ENCODE measurements at regions not wholly inside any gene's neighbourhood (a gene's known extent, or its start where the extent isn't known, plus 50 kb on each side); places are given as distances from the start of the nearest gene placed in this dataset.
"Not testable (repeated sequence)": the region's sequence is repeated elsewhere in the genome, so short reads cannot be mapped to it uniquely, and the experiment has no call there.

- intact Hi-C loops (cut with micrococcal nuclease) = no loop called here
These were observed 139.4 kb upstream of the TENT5A start for GRCh38 chr6:81891874-81892273.

GRCh38 chr6:81890846-81891245 lies 138.4 kb upstream of the TENT5A start:
- TF ChIP-seq EZH2 (IDR thresholded peaks at IDR 0.05; ENCODE audit: low read length, unreplicated experiment) = no peak
- TF ChIP-seq EZH2phosphoT487 (IDR thresholded peaks at IDR 0.05; ENCODE audit: borderline replicate concordance, low read length) = no peak
- TF ChIP-seq CTCF (conservative IDR thresholded peaks at IDR 0.05; ENCODE audit: low read depth, low read length) = no peak
- no peak overlapping the region for H3K4me2 ChIP-seq (ENCODE audit: low read length)
- BruUV-seq (replicated peaks) = no TSS peak

More at GRCh38 chr6:81891874-81892273, 139.4 kb upstream of the TENT5A start:
- H3K27me3 ChIP-seq (ENCODE audit: low read length) = no peaks in the 10 kb centered on the region
- H4K20me1 ChIP-seq (ENCODE audit: low read length) = no peaks in the 10 kb centered on the region
- DNase-seq (no peak), ATAC-seq (no peak)
- no peaks in the 10 kb centered on the region for H3K9me3 ChIP-seq (ENCODE audit: low read length)
- H3K9ac ChIP-seq (ENCODE audit: low read length) = no peak overlapping the region
- no peak overlapping the region for H3K27ac ChIP-seq (ENCODE audit: low read length)
- no peaks in the 10 kb centered on the region for H3K79me2 ChIP-seq (ENCODE audit: low read length)
- BruUV-seq (replicated peaks) = no TSS peak
- ChIA-PET POLR2A (ENCODE audit: unreplicated experiment) (no interaction called here), CTCF (no interaction called here)
- H3K36me3 ChIP-seq (ENCODE audit: low read depth, low read length) = no peaks in the 10 kb centered on the region
- peaks cover 16% of the 10 kb centered on the region for H3K4me1 ChIP-seq (ENCODE audit: insufficient read depth, low read length)
- no peak overlapping the region for H3K4me2 ChIP-seq (ENCODE audit: low read length)
- H3F3A ChIP-seq (ENCODE audit: low read length, unreplicated experiment) = no peaks in the 10 kb centered on the region
- no peaks in the 10 kb centered on the region for H3K9me2 ChIP-seq (replicated peaks; ENCODE audit: low read length)
- H3K4me3 ChIP-seq (ENCODE audit: low read length) = no peak overlapping the region
- no peak overlapping the region for H2AFZ ChIP-seq (ENCODE audit: low read length)
- TF ChIP-seq CTCF (conservative IDR thresholded peaks at IDR 0.05; ENCODE audit: low read depth, low read length) (no peak), EZH2 (IDR thresholded peaks at IDR 0.05; ENCODE audit: low read length, unreplicated experiment) (no peak), EZH2phosphoT487 (IDR thresholded peaks at IDR 0.05; ENCODE audit: borderline replicate concordance, low read length) (no peak)

GRCh38 chr6:81889377-81890053 lies 137.0 kb upstream of the TENT5A start:
- Histone ChIP-seq H3K36me3 (ENCODE audit: low read depth, low read length) (no peaks in the 10 kb centered on the region), H3K4me1 (ENCODE audit: insufficient read depth, low read length) (no peaks in the 10 kb centered on the region), H4K20me1 (ENCODE audit: low read length) (no peaks in the 10 kb centered on the region), H3F3A (ENCODE audit: low read length, unreplicated experiment) (no peaks in the 10 kb centered on the region), H3K9ac (ENCODE audit: low read length) (no peak overlapping the region), H3K27me3 (ENCODE audit: low read length) (no peaks in the 10 kb centered on the region), H3K27ac (ENCODE audit: low read length) (no peak overlapping the region), H3K9me3 (ENCODE audit: low read length) (no peaks in the 10 kb centered on the region), H3K9me2 (replicated peaks; ENCODE audit: low read length) (no peaks in the 10 kb centered on the region), H2AFZ (ENCODE audit: low read length) (no peak overlapping the region), H3K4me3 (ENCODE audit: low read length) (no peak overlapping the region), H3K4me2 (ENCODE audit: low read length) (no peak overlapping the region), H3K79me2 (ENCODE audit: low read length) (no peaks in the 10 kb centered on the region)
- TF ChIP-seq CTCF (conservative IDR thresholded peaks at IDR 0.05; ENCODE audit: low read depth, low read length) (no peak), EZH2 (IDR thresholded peaks at IDR 0.05; ENCODE audit: low read length, unreplicated experiment) (no peak), EZH2phosphoT487 (IDR thresholded peaks at IDR 0.05; ENCODE audit: borderline replicate concordance, low read length) (no peak)
- no peak for DNase-seq
- ChIA-PET CTCF (no interaction called here), POLR2A (ENCODE audit: unreplicated experiment) (no interaction called here)
- ATAC-seq = no peak
- intact Hi-C loops (cut with micrococcal nuclease) = no loop called here
- BruUV-seq (replicated peaks) = no TSS peak

More at GRCh38 chr6:81890846-81891245, 138.4 kb upstream of the TENT5A start:
- Histone ChIP-seq H3K36me3 (ENCODE audit: low read depth, low read length) (no peaks in the 10 kb centered on the region), H3K4me3 (ENCODE audit: low read length) (no peak overlapping the region), H3K4me1 (ENCODE audit: insufficient read depth, low read length) (peaks cover 9% of the 10 kb centered on the region), H4K20me1 (ENCODE audit: low read length) (no peaks in the 10 kb centered on the region), H3K9ac (ENCODE audit: low read length) (no peak overlapping the region), H3K9me3 (ENCODE audit: low read length) (no peaks in the 10 kb centered on the region), H3K27me3 (ENCODE audit: low read length) (no peaks in the 10 kb centered on the region), H2AFZ (ENCODE audit: low read length) (no peak overlapping the region), H3K9me2 (replicated peaks; ENCODE audit: low read length) (no peaks in the 10 kb centered on the region), H3F3A (ENCODE audit: low read length, unreplicated experiment) (no peaks in the 10 kb centered on the region), H3K79me2 (ENCODE audit: low read length) (no peaks in the 10 kb centered on the region), H3K27ac (ENCODE audit: low read length) (no peak overlapping the region)
- ATAC-seq = no peak
- intact Hi-C loops (cut with micrococcal nuclease) = no loop called here
- ChIA-PET CTCF (no interaction called here), POLR2A (ENCODE audit: unreplicated experiment) (no interaction called here)
- DNase-seq = no peak

GRCh38 chr6:81886909-81887308 lies 134.4 kb upstream of the TENT5A start:
- H3K9me2 ChIP-seq (replicated peaks; ENCODE audit: low read length); ATAC-seq; H3K9ac ChIP-seq (ENCODE audit: low read length); BruUV-seq (replicated peaks); CTCF ChIA-PET; H3K4me2 ChIP-seq (ENCODE audit: low read length); POLR2A ChIA-PET (ENCODE audit: unreplicated experiment); H3K79me2 ChIP-seq (ENCODE audit: low read length); H3K4me3 ChIP-seq (ENCODE audit: low read length); H3K4me1 ChIP-seq (ENCODE audit: insufficient read depth, low read length); DNase-seq; H4K20me1 ChIP-seq (ENCODE audit: low read length); H3F3A ChIP-seq (ENCODE audit: low read length, unreplicated experiment); intact Hi-C loops (cut with micrococcal nuclease); H3K36me3 ChIP-seq (ENCODE audit: low read depth, low read length); H2AFZ ChIP-seq (ENCODE audit: low read length); H3K9me3 ChIP-seq (ENCODE audit: low read length); H3K27ac ChIP-seq (ENCODE audit: low read length); H3K27me3 ChIP-seq (ENCODE audit: low read length): not testable (repeated sequence)
